Adrenal gland (tissue), 9 donors: ENCODE measurements at regions not wholly inside any gene's neighbourhood (a gene's known extent, or its start where the extent isn't known, plus 50 kb on each side); places are given as distances from the start of the nearest gene placed in this dataset.
"Not testable (repeated sequence)": the region's sequence is repeated elsewhere in the genome, so short reads cannot be mapped to it uniquely, and the experiment has no call there.

Source experiments
- DNase-seq, 7 donors: peaks; one replicate each; pipeline ENCODE4 v3.0.0-alpha.2; 2019 to 2020
- H3K27ac ChIP-seq, 5 donors: fragments of 200-600 bp; sonication (generic) in 4 of 5; 1 replicate in 3 of 5; 2 replicates in 2 of 5; pipeline versions ENCODE4 v1.5.1 to v1.8.0; 2016 to 2020; ENCODE audit warnings: mild to moderate bottlenecking in 1 of 5
- H3K27me3 ChIP-seq: fragments of 200-600 bp; 2 replicates; pipeline ENCODE4 v1.8.0; 2021
- H3K36me3 ChIP-seq, 2 donors: fragments of 200-600 bp; replicated peaks in 1 of 2; 1 replicate in 1 of 2; 2 replicates in 1 of 2; pipeline versions ENCODE4 v1.5.1 to v1.8.0; 2018 to 2022
- H3K4me1 ChIP-seq, 2 donors: fragments of 200-600 bp; replicated peaks in 1 of 2; 1 replicate in 1 of 2; 2 replicates in 1 of 2; pipeline versions ENCODE4 v1.5.1 to v1.8.0; 2018 to 2021
- H3K4me3 ChIP-seq, 4 donors: fragments of 200-600 bp; sonication (generic) in 3 of 4; one replicate each; pipeline ENCODE4 v1.5.1; 2016 to 2018
- H3K9me3 ChIP-seq, 3 donors: fragments of 200-600 bp; sonication (generic) in 1 of 3; replicated peaks in 1 of 3; 1 replicate in 2 of 3; 2 replicates in 1 of 3; pipeline versions ENCODE4 v1.5.1 to v1.8.0; 2016 to 2021
- POLR2A ChIP-seq, 2 donors: fragments of 450-650 bp; IDR thresholded peaks; one replicate each; pipeline ENCODE4 v1.6.1; 2017; ENCODE audit warnings: antibody characterized with exemption in 2 of 2, mild to moderate bottlenecking in 2 of 2, moderate library complexity in 1 of 2
- WGBS, 4 donors: extraction: QIAGEN DNeasy Blood & Tissue Kit in 2 of 4; methylation state at CpG; one replicate each; pipeline versions ENCODE4 v1.1.5 to v1.1.7; 2013 to 2017; 5-methylcytosine and 5-hydroxymethylcytosine counted together
- intact Hi-C, 2 donors: fragments of 100-400 bp; cut with DNase I; formaldehyde crosslinking; loops; one replicate each; pipeline versions ENCODE4 v1.14.1 to v1.15.0; 2022 to 2023
- TF ChIP-seq, protein P1 (sequence below), 6 experiments: fragments of 450-650 bp in 4 of 6; fragments of 200-600 bp in 2 of 6; sonication (generic) in 1 of 6; IDR thresholded peaks; 1 replicate in 5 of 6; 2 replicates in 1 of 6; pipeline versions ENCODE4 v1.5.1 to v1.8.0; 2016 to 2021; ENCODE audit warnings: antibody characterized with exemption in 6 of 6, mild to moderate bottlenecking in 2 of 6, moderate library complexity in 1 of 6
- donor health status: healthy with polysubstance abuse.
- donor health status: Bipolar disorder and iron deficiency.
- donor health status: DM: yes; HTN: yes; CAD: no.
- donor health status: DM: no; HTN: no; CAD: no.
- donor health status: DM: no; HTN: no; CAD: no.

GRCh38 chr9:82761956-82762355 lies 301.0 kb downstream of the RASEF start:
- no peak for DNase-seq
- intact Hi-C loops: no loop called here
- TF ChIP-seq, protein P1, sequence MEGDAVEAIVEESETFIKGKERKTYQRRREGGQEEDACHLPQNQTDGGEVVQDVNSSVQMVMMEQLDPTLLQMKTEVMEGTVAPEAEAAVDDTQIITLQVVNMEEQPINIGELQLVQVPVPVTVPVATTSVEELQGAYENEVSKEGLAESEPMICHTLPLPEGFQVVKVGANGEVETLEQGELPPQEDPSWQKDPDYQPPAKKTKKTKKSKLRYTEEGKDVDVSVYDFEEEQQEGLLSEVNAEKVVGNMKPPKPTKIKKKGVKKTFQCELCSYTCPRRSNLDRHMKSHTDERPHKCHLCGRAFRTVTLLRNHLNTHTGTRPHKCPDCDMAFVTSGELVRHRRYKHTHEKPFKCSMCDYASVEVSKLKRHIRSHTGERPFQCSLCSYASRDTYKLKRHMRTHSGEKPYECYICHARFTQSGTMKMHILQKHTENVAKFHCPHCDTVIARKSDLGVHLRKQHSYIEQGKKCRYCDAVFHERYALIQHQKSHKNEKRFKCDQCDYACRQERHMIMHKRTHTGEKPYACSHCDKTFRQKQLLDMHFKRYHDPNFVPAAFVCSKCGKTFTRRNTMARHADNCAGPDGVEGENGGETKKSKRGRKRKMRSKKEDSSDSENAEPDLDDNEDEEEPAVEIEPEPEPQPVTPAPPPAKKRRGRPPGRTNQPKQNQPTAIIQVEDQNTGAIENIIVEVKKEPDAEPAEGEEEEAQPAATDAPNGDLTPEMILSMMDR (IDR thresholded peaks at IDR 0.05): no peak
- no peak for TF ChIP-seq POLR2A (IDR thresholded peaks at IDR 0.05)
- WGBS, 4 donors: 82 to 100% (median 93%) methylated on average over 3 of the region's 3 CpGs
- no peaks in the 10 kb centered on the region for H3K9me3 ChIP-seq
- H3K4me1 ChIP-seq: no peaks in the 10 kb centered on the region
- H3K27ac ChIP-seq: no peak overlapping the region
- no peak overlapping the region for H3K4me3 ChIP-seq
- H3K27me3 ChIP-seq: no peaks in the 10 kb centered on the region
- no peaks in the 10 kb centered on the region for H3K36me3 ChIP-seq

DNA sequence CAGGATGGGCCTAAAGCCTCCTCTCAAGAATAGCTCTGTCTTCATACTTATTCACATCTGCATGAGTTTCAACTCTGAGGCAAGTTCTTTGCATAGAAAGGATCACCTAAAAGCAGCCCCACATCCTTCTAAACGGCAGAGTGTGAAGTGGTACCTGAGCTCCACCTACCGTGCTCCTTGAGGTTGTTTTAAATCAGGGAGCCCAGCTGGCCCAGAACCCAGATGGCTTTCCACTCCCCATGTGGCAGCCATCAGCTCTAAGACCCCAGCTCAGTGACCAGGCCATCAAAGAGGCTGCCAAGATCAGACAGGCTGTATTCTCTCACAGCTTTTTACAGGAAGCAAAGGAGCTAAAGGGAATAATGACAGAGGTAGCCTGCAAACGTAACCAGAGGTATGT lies 299.3 kb downstream of the RASEF start:
- Histone ChIP-seq H3K4me1 (no peaks in the 10 kb centered on the region), H3K4me3 (no peak overlapping the region), H3K9me3 (no peaks in the 10 kb centered on the region), H3K36me3 (no peaks in the 10 kb centered on the region), H3K27me3 (no peaks in the 10 kb centered on the region), H3K27ac (no peak overlapping the region)
- 26 to 40% (median 37%) methylated on average over 3 of the region's 3 CpGs for WGBS, 4 donors
- DNase-seq: no peak
- TF ChIP-seq, protein P1 (IDR thresholded peaks at IDR 0.05): no peak
- no peak for TF ChIP-seq POLR2A (IDR thresholded peaks at IDR 0.05)
- intact Hi-C loops: no loop called here

DNA sequence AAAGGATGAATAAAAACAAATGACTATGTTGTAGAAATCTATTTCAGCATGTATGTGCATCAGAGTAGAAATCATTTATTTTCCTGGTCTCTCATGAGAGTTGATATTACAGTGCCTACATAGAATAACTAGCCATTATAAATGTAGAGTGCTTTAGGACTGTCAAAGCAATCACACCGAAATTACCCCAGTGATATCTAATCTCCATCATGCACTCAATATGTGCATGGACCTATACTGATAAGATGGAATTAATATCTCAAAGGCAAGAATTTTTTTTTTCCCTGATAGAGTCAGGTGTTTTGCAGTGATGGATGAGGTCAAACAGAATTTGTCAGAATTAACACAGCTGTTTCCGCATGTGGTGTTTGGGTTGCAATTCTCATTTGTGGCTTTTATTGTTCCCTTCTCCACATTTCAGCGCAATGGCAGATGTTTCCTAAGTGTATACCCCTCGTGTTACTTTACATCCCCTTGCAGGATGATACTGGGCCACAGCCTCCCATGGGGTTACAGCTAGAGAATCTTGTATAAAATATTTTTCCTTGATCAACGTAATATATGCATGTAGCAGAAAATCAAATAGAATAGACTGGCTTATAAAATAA lies 298.8 kb downstream of the RASEF start:
- TF ChIP-seq, protein P1 (IDR thresholded peaks at IDR 0.05): no peak
- TF ChIP-seq POLR2A (IDR thresholded peaks at IDR 0.05): no peak
- H3K4me3 ChIP-seq: no peak overlapping the region
- no peaks in the 10 kb centered on the region for H3K36me3 ChIP-seq
- no peaks in the 10 kb centered on the region for H3K9me3 ChIP-seq
- DNase-seq: no peak
- H3K27ac ChIP-seq: no peak overlapping the region
- no peaks in the 10 kb centered on the region for H3K4me1 ChIP-seq
- H3K27me3 ChIP-seq: no peaks in the 10 kb centered on the region
- WGBS, 4 donors: 46 to 68% (median 58%) methylated on average over 5 of the region's 5 CpGs
- intact Hi-C loops: no loop called here

- H3K27ac ChIP-seq, H3K36me3 ChIP-seq, DNase-seq, H3K9me3 ChIP-seq, H3K4me3 ChIP-seq, H3K27me3 ChIP-seq, H3K4me1 ChIP-seq, intact Hi-C loops: not testable (repeated sequence)
- WGBS, 4 donors: 76 to 85% (median 84%) methylated on average over 18 to 19 of the region's 20 CpGs
Measured at GRCh38 chr9:82774707-82775231, 288.2 kb downstream of the RASEF start.

DNA sequence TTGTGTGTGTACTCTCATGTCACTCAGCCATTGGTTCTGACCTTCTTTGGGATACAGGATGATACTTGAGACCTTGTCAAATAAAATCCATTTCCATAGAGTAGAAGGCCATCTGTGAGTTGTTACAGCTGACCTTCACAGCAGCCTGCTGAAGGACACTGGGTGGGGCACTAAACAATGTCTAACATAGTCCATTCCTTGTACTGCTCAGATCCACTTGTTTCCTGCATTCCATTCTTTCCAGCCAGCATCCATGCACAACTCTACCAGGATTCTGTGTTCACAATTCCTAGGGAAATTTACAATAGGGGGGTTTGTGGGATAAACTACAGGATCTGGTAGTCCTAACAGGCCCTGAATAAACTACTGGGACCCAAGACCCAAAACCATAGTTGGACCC lies 286.4 kb downstream of the RASEF start:
- no peaks in the 10 kb centered on the region for H3K36me3 ChIP-seq
- H3K9me3 ChIP-seq: no peaks in the 10 kb centered on the region
- no peak overlapping the region for H3K27ac ChIP-seq
- TF ChIP-seq, protein P1 (IDR thresholded peaks at IDR 0.05): no peak
- no peak for TF ChIP-seq POLR2A (IDR thresholded peaks at IDR 0.05)
- intact Hi-C loops: no loop called here
- no peak overlapping the region for H3K4me3 ChIP-seq
- no peaks in the 10 kb centered on the region for H3K27me3 ChIP-seq
- H3K4me1 ChIP-seq: no peaks in the 10 kb centered on the region
- DNase-seq: no peak
